Dermis blood vessel endothelial cell (primary cell): ENCODE measurements at regions not wholly inside any gene's neighbourhood (a gene's known extent, or its start where the extent isn't known, plus 50 kb on each side); places are given as distances from the start of the nearest gene placed in this dataset.
A peak's percentile ranks its signal among the peaks of the same experiment; 100 is the strongest.
"Not testable (repeated sequence)": the region's sequence is repeated elsewhere in the genome, so short reads cannot be mapped to it uniquely, and the experiment has no call there.

Experiments used
- DNase-seq: peaks from one replicate; pipeline ENCODE4 v3.0.0; 2010

DNA sequence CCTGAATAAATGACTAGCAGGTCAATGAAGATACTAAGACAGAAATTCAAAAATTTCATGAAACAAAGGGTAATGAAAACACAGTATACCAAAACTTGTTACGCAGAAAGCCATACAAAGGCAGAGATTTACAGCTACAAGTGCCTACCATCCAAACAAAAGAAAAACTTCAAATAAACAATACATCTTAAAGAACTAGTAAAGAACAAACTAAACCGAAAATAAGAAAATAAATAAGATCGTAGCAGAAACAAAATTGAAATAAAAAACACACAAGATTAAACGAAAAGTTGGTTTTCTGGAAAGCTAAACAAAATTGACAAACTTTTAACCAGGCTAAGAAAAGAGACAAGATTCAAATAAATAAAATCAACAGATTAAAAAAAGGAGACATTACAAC lies 51.5 kb downstream of the VPREB1 start:
- not testable (repeated sequence) for DNase-seq

DNA sequence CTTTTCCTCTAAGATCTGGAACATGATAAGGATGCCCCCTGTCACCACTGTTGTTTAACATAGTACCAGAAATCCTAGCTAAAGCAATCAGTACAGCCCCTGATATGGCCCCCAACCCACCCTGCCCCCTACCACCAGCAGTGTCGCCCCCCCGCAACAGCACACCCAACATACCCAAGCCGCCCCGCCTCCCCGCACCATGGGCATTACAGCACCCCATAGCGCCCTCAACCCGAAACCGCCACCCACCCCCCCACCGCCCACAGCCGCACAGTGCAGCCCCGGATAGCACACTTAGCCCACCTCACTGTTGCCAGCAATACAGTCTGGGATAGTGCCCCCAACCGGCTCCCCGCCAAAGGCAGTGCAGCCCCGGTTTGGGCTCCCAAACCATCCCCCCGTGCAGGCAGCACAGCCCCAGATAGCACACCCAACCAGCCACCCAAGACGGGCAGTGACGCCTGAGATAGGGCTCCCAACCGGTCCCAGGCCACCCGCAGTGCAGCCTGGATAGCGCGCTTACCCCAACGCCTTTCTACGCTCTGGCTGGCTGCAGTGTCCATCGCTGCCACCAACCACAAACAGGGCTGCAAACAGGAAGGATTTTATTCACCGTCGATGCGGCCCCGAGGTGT lies 52.7 kb downstream of the VPREB1 start:
- DNase-seq = peak; percentile 30

DNA sequence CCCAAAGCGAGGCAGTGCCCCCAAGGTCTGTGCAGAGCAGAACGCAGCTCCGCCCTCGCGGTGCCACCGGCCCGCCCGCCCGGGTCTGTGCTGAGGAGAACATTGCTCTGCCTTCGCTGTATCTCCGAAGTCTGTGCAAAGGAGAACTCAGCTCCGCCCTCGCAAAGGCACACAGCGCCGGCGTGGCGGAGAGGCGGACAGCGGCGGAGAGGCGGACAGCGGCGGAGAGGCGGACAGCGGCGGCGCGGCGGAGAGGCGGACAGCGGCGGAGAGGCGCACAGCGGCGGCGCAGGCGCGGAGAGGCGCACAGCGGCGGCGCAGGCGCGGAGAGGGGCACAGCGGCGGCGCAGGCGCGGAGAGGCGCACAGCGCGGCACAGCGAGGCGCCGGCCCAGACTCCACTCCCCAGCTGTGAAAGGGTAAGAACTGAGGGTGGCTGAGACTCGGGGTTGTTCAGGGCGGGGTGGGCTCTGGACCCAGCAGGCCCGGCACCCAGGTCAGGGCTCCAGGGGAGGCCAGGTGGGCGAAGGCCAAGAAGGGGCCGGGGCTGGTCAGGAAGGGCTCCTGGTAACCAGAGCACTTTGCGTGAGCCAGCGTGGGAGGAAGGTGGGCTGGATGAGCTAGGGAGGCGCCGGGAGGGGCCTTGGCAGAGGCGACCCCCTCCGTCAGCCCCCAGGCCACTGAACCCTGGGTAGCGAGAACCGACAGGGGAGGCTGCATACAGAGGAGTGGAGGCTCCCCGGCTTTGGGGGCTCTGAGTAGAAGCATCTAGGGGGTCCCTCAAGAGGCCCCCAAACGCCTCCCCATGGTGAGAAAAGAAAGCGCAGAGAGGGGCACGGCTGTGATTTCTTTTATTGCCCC lies 53.4 kb downstream of the VPREB1 start:
- peak; percentile 79 for DNase-seq

DNA sequence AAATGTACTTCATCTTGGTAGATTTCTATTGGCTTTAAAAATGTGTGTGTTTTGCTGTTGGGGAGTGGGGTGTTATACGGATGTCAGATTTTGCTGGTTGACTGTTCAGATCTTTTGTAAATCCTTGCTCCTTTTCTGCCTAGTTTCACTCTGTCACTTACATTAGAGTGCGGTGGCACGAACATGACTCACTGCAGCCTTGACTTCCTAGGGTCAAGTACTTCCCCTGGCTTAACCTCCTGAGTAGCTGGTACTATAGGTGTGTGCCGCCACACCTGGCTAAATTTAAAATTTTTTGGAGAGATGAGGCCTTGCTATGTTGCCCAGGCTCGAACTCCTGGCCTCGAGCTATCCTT lies 54.0 kb downstream of the VPREB1 start:
- DNase-seq = not testable (repeated sequence)

DNA sequence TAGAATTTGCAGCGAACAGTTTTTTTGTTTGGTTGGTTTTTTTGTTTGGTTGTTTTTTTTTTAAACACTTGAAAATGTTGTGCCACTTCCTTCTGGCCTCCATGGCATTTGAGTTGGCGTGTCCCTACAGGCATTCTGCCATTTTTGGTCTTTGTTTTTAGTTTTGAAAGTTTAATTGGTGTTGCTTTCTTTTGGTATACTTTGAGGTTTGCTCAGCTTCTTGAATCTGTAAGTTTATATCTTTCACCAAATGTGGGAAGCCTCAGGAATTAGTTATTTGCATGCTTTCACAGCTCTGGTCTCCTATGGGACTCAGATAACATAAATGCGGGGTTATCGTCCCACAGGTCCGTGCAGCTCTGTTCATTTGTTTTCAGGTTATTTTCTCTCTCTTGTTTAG lies 55.9 kb downstream of the VPREB1 start:
- not testable (repeated sequence) for DNase-seq

DNA sequence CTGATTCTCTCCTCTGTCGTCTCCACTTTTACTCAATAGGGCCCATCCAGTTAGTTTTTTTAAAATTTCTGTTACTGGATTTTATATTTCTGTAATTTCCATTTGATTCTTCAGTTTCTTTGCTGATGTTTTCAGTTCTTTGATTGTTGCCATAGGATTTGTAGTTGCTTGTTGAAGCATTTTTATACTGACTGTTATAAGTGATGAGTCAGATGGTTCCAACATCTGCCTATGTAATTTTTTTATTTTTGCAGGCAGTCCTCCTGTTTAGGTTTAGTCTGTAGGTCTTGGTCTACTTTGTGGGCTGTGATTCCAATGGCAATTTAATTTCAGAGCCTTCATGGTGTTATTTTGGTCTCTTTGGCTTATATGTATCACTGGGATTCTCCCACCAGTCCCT lies 56.4 kb downstream of the VPREB1 start:
- DNase-seq = not testable (repeated sequence)

DNA sequence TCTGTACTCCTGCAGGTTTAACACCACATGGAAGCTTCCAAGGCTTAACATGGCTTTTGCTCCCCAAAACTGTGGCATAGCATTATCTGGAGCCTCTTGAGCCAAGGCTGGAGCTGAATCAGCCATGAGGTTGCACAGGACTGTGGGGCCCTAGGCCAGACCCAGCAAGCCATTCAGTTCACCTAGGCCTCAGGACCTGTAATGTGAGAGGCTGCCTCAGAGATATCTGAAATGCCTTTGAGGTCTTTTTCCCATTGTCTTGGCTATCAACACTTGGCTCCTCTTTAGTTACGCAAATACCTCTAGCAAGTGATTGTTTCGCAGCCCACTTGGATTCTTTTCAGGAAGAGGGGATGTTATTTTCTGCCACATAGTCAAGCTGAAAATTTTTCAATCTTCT lies 72.0 kb downstream of the VPREB1 start:
- no peak for DNase-seq

DNA sequence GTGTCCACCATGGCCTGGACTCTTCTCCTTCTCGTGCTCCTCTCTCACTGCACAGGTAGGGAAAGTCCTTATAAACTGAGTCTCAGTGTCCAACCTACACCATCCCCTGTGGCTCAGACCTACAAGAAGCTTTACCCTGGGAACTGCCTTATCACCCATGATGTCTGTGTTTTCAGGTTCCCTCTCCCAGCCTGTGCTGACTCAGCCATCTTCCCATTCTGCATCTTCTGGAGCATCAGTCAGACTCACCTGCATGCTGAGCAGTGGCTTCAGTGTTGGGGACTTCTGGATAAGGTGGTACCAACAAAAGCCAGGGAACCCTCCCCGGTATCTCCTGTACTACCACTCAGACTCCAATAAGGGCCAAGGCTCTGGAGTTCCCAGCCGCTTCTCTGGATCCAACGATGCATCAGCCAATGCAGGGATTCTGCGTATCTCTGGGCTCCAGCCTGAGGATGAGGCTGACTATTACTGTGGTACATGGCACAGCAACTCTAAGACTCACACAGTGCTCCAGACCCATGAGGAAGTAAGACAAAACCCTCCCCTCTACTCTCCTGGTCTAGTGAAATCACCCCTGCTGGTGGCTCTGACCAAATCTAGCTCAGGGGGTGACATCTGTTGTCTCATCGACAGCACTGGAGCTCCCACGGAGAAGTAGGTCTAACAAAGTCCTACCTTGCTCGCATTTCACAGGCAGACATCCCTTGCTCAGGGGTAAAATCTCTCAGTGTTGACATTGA lies 74.3 kb downstream of the VPREB1 start:
- no peak for DNase-seq

DNA sequence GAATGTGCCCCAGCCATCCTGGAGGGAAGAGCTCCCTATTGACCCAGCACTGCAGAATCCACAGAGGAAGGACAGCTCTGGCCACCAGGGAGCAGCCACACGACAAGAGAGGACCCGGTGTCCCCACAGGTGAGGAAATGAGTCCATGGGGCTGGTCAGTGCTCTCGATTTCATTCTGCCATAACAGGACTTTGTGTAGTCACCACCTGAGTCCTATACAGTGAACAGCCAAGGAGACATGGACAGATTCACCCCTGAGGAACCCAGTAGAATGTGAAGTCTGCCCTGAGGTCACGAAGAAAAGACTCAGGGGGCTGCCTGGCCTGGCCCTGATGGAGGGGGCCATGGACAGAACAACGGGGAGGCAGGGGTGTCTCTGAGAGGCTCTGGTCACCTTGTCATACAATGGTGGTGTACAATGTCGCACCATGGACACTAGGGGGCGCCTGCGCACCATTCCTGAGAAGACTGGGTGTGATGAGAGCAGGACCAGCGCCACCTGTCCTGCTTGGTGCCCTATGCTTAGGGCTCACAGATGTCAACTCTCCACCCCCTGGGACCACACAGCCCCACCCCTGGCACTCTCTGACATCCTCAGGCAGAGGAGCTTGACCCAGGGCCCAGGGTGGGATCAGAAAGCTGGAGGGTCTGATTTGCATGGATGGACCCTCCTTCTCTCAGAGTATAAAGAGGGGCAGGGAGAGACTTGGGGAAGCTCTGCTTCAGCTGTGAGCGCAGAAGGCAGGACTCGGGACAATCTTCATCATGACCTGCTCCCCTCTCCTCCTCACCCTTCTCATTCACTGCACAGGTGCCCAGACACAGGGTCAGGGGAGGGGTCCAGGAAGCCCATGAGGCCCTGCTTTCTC lies 77.4 kb downstream of the VPREB1 start:
- DNase-seq = peak; percentile 80

DNA sequence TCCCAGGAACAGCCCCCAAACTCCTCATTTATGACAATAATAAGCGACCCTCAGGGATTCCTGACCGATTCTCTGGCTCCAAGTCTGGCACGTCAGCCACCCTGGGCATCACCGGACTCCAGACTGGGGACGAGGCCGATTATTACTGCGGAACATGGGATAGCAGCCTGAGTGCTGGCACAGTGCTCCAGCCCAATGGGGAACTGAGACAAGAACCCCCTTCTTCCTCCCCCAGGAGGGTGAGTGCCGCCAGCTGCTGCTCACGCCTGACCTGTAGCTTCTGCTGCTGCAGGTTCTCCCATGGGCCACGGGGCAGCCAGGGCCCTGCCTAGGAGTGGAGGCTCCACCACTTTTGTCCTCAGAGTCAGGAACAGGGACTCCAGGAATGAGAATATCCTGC lies 78.2 kb downstream of the VPREB1 start:
- DNase-seq = no peak

DNA sequence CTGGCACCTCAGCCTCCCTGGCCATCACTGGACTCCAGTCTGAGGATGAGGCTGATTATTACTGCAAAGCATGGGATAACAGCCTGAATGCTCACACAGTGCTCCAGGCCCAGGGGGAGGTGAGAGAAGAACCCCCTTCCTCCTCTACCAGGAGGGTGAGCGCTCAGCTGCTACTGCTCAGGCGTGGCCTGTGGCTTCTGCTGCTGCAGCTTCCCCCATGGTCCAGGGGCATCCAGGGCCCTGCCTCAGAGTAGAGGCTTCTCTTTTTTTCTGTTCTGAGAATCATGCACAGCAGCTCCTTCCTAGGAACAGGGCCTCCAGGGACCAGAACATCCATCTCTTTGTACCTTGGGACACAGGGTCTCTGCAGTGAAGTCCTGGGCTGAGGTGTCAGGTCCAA lies 83.1 kb downstream of the VPREB1 start:
- no peak for DNase-seq

DNA sequence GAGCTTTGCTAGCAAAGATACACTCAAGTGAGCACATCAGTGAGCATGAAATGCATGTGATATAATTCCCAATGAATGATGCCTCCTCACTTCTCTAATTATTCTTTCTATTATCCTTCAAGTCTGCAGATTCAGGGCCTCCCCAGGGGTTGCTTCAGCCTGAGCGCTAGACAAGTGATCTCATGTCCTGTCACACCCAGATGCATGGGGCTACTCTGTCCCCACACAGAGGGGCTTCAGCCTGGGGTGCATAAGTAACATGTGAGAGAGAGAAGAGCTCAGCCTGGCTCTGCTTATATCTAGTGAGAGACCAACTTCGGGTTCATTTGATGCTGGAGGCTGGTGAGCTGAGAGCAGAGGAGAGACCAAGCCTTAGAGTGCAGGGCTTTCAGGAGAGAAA lies 85.2 kb downstream of the VPREB1 start:
- no peak for DNase-seq

DNA sequence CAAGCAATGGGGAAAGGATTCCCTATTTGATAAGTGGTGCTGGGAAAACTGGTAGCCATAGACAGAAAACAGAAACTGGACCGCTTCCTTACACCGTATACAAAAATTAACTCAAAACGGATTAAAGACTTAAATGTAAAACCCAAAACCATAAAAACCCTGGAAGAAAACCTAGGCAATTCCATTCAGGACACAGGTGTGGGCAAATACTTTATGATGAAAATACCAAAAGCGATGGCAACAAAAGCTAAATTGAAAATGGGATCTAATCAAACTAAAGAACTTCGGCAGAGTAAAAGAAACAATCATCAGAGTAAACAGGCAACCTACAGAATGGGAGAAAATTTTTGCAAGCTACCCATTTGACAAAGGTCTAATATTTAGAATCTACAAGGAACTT lies 91.1 kb downstream of the VPREB1 start:
- not testable (repeated sequence) for DNase-seq

DNA sequence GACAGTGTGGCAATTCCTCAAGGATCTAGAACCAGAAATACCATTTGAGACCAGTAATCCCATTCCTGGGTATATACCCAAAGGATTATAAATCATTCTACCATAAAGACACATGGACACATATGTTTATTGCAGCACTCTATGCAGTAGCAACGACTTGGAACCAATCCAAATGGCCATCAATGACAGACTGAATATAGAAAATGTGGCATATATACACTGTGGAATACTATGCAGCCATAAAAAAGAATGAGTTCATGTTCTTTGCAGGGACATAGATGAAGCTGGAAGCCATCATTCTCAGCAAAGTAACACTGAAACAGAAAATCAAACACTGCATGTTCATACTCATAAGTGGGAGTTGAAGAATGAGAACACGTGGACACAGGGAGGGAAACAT lies 91.7 kb downstream of the VPREB1 start:
- not testable (repeated sequence) for DNase-seq

DNA sequence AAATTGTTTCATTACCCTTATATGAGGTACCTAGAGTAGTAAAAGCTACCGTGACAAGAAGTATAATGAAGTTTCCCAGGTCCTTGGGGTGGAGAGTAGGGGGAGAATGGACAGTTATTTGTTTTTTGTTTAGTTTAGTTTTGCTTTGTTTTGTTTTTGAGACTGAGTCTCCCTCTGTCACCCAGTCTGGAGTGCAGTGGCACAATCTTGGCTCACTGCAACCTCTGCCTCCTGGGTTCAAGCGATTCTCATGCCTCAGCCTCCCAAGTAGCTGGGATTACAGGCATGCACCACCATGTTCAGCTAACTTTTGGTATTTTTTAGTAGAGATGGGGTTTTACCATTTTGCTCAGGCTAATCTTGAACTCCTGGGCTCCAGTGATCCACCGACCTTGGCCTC lies 94.2 kb downstream of the VPREB1 start:
- DNase-seq = not testable (repeated sequence)

DNA sequence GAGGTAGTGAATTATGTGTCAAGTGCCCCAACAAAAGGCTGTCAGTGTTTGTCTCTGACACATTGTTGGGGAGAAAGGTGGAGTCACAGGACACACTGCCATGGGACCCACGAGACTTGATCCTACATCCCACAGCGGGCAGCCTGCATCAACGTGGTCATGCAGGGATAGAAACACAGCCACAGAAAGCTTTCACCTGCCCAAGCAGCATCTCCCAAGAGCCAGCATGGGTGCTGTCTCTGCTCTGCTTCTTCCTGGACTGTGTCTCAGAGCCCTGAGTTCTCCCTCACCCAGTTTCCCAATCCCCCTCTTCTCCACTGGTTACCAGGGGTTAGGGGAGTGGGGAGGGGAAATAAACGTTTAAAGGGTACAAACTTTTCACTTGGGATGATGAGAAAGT lies 97.2 kb downstream of the VPREB1 start:
- DNase-seq = no peak

DNA sequence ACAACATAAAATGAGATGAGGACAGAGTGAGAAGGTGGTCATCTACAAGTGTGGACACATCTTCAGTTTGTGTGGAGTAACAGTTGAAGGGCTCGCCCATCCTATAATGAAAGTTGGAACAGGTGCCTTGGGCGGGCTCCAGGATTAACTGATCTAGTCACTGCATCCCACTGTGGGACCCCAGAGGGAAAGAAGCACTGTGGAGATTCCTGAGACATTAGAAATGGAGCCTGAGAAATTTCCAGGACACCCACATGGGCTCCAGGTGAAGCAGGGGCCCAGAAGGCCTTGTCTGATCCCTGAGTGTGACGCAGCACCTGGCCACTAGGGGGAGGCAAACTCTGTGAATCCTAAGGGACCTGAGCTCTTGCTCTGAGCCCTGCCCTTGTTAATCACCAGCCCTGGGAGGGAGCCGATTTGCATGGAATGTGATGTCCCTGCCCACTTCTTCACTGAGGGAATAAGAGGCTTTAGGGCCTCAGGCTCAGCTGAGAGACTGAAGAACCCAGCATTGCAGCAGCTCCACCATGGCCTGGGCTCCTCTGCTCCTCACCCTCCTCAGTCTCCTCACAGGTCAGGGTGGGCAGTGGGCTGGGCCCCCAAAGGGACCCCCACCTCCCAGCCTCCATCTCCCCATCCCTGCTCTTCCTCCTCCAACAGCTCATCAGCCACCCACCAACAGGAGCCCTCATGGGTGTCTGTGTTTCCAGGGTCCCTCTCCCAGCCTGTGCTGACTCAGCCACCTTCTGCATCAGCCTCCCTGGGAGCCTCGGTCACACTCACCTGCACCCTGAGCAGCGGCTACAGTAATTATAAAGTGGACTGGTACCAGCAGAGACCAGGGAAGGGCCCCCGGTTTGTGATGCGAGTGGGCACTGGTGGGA lies 98.4 kb downstream of the VPREB1 start:
- peak; percentile 52 for DNase-seq

DNA sequence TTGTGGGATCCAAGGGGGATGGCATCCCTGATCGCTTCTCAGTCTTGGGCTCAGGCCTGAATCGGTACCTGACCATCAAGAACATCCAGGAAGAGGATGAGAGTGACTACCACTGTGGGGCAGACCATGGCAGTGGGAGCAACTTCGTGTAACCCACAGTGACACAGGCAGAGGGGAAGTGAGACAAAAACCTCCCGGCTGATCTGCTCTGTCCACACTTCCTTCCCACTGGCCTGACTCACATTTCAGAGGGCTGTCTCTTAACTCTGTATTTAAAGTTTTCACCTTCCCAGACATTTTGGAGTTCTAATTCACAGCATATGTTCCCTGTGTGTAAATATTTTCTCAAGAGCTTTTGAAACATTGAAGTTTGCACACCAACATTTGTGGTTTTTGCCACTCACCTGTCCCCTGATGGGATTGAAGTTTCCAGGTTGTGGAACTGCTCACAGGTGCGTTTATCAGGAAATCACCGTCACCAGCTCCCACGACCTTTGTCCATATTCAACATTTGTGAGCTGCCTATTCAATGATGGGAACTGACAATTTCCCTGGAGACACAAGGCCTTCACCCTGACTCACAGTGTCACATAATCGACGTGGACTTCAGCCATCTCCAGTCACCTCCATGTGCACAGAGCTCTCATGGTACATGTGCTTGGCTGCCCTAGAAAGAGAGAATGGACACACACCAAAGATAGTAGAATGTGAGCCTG lies 99.2 kb downstream of the VPREB1 start:
- DNase-seq = no peak

DNA sequence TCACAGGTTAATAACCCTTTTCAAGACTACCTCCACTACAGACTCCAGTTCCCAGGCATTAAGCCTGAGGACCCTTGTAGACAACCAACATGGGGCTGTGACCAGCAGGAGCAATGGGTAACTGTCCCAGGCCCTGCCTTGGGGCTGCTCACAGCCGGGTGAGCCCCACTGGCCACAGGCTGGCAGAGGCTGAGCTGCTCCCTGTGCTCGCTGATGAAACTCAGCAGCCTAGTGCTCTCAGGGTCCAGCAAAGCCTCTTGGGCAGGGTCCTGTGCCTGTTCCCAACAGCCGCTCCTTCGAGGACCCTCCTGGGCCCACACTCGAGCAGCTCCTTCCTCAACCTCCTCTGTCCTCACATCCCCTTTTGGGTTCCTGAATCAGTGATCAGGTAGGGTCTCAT lies 99.8 kb downstream of the VPREB1 start:
- no peak for DNase-seq

DNA sequence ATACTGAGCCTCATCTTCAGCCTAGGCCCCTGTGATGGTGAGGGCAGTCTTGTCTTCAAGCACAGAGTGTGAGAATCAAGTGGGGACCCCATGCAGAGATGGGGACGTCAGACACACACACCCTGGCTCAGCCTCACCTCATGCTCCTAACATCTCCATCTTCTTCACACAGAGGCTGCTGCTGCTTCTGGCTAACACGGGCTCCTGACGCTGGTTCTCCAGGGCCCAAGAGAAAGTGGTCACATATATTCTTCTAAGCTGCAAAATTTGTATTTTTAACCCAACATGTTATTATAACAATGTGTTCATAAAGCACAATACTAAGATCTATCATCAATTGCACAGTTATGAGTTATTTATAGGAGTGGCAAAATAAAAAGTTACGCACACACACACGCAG lies 101.2 kb downstream of the VPREB1 start:
- DNase-seq = no peak
